SK-N-SH (cell line): ENCODE measurements at regions not wholly inside any gene's neighbourhood (a gene's known extent, or its start where the extent isn't known, plus 50 kb on each side); places are given as distances from the start of the nearest gene placed in this dataset.

ENCODE experiments used
- EZH2phosphoT487 ChIP-seq: fragments of 200-600 bp; sonication (generic); IDR thresholded peaks from 2 replicates; pipeline ENCODE4 v1.6.1; 2017; ENCODE audit warnings: low read depth, mixed run types, mild to moderate bottlenecking, antibody characterized with exemption, moderate library complexity, borderline replicate concordance
- JUND ChIP-seq: IDR thresholded peaks from 2 replicates; pipeline ENCODE4 v1.4.0; 2012
- RCOR1 ChIP-seq: fragments of 150-350 bp; IDR thresholded peaks from 2 replicates; pipeline ENCODE4 v1.6.1; 2017; ENCODE audit warnings: antibody characterized with exemption, low read length
- RXRA ChIP-seq: IDR thresholded peaks from 2 replicates; pipeline ENCODE4 v1.4.0; 2012; ENCODE audit warnings: low read depth, mild to moderate bottlenecking, borderline replicate concordance
- YY1 ChIP-seq: IDR thresholded peaks from 2 replicates; pipeline ENCODE4 v1.4.0; 2012; ENCODE audit warnings: low read depth, mild to moderate bottlenecking
- TF ChIP-seq, protein P1 (sequence below): fragments of 200-600 bp; sonication (generic); IDR thresholded peaks from 2 replicates; pipeline ENCODE4 v1.6.1; 2017; ENCODE audit warnings: antibody characterized with exemption, mild to moderate bottlenecking, moderate library complexity
- TF ChIP-seq, protein P2 (sequence below): IDR thresholded peaks from 2 replicates; pipeline ENCODE4 v1.6.1; 2012; ENCODE audit warnings: mild to moderate bottlenecking, low read depth, low read length, moderate library complexity

GRCh38 chr14:71730471-71730870, 201.8 kb upstream of the RGS6 start:
- TF ChIP-seq RXRA = no peak
- no peak for TF ChIP-seq EZH2phosphoT487
- TF ChIP-seq, protein P1, sequence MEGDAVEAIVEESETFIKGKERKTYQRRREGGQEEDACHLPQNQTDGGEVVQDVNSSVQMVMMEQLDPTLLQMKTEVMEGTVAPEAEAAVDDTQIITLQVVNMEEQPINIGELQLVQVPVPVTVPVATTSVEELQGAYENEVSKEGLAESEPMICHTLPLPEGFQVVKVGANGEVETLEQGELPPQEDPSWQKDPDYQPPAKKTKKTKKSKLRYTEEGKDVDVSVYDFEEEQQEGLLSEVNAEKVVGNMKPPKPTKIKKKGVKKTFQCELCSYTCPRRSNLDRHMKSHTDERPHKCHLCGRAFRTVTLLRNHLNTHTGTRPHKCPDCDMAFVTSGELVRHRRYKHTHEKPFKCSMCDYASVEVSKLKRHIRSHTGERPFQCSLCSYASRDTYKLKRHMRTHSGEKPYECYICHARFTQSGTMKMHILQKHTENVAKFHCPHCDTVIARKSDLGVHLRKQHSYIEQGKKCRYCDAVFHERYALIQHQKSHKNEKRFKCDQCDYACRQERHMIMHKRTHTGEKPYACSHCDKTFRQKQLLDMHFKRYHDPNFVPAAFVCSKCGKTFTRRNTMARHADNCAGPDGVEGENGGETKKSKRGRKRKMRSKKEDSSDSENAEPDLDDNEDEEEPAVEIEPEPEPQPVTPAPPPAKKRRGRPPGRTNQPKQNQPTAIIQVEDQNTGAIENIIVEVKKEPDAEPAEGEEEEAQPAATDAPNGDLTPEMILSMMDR = no peak
- no peak for TF ChIP-seq RCOR1
- TF ChIP-seq JUND = no peak
- TF ChIP-seq, protein P2, sequence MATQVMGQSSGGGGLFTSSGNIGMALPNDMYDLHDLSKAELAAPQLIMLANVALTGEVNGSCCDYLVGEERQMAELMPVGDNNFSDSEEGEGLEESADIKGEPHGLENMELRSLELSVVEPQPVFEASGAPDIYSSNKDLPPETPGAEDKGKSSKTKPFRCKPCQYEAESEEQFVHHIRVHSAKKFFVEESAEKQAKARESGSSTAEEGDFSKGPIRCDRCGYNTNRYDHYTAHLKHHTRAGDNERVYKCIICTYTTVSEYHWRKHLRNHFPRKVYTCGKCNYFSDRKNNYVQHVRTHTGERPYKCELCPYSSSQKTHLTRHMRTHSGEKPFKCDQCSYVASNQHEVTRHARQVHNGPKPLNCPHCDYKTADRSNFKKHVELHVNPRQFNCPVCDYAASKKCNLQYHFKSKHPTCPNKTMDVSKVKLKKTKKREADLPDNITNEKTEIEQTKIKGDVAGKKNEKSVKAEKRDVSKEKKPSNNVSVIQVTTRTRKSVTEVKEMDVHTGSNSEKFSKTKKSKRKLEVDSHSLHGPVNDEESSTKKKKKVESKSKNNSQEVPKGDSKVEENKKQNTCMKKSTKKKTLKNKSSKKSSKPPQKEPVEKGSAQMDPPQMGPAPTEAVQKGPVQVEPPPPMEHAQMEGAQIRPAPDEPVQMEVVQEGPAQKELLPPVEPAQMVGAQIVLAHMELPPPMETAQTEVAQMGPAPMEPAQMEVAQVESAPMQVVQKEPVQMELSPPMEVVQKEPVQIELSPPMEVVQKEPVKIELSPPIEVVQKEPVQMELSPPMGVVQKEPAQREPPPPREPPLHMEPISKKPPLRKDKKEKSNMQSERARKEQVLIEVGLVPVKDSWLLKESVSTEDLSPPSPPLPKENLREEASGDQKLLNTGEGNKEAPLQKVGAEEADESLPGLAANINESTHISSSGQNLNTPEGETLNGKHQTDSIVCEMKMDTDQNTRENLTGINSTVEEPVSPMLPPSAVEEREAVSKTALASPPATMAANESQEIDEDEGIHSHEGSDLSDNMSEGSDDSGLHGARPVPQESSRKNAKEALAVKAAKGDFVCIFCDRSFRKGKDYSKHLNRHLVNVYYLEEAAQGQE = no peak
- TF ChIP-seq YY1 = no peak
